Motor neuron (in vitro differentiated cells): ENCODE measurements at regions not wholly inside any gene's neighbourhood (a gene's known extent, or its start where the extent isn't known, plus 50 kb on each side); places are given as distances from the start of the nearest gene placed in this dataset.
A peak's percentile ranks its signal among the peaks of the same experiment; 100 is the strongest.

ENCODE experiments used
- ATAC-seq, 8 experiments: fragments of 200-7000 bp; cut with Tn5 transposase; replicated peaks in 6 of 8; 2 replicates each; pipeline ENCODE4 v1.8.0; 2021; ENCODE audit warnings: mild to moderate bottlenecking in 8 of 8, moderate library complexity in 8 of 8
- H3K27ac ChIP-seq, 2 donors: fragments of 250-450 bp; sonication (Bioruptor Pico); 2 replicates each; pipeline ENCODE4 v1.9.0; 2021; ENCODE audit warnings: antibody characterized with exemption in 2 of 2, mild to moderate bottlenecking in 2 of 2, moderate library complexity in 1 of 2
- H3K4me1 ChIP-seq, 2 donors: fragments of 250-450 bp; sonication (Bioruptor Pico); replicated peaks in 1 of 2; 2 replicates each; pipeline ENCODE4 v1.6.1; 2021; ENCODE audit warnings: antibody characterized with exemption in 2 of 2, mild to moderate bottlenecking in 2 of 2, moderate library complexity in 1 of 2
- H3K4me3 ChIP-seq, 5 donors: fragments of 250-450 bp; sonication (Bioruptor Pico); 2 replicates each; pipeline ENCODE4 v1.9.0; 2021; ENCODE audit warnings: antibody characterized with exemption in 5 of 5, mild to moderate bottlenecking in 5 of 5, moderate library complexity in 4 of 5
- WGBS, 10 experiments: fragments of 450-650 bp; shearing (Covaris generic); methylation state at CpG; one replicate each; pipeline ENCODE4 v1.0.0; 2022; 5-methylcytosine and 5-hydroxymethylcytosine counted together
- in situ Hi-C, 9 experiments: fragments of 400-800 bp; cut with MboI; loops; one replicate each; pipeline ENCODE4 v1.15.0; 2021; ENCODE audit warnings: low sequenced_read_pairs in 9 of 9, low pct_unique_long_range_greater_than_20kb in 2 of 9; ENCODE audit not compliant: unreplicated experiment in 9 of 9

DNA sequence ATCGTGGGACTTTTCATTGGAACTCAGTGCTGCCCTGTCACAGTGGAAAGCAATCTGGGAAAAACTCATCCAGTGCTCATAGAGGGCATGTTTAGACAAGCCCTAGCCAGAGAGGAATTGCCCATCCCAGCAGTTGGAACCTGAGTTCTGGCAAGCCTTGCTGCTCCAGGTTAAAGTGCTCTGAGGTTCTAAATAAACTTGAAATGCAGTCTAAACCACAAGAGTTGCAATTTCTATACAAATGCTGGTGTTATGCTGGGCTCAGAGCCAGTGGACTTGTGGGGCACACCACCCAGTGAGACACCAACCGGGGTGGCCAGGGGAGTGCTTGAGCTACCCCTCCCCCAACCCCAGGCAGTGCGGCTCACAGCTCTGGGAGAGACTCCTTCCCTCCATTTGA lies 142.8 kb upstream of the PPP1R2C start:
- Histone ChIP-seq H3K27ac (no peak overlapping the region), H3K4me1 (no peaks in the 10 kb centered on the region), H3K4me3 (no peak overlapping the region)
- WGBS, 10 experiments = 83% methylated on average over 1 of the region's 3 CpGs; no CpG with 5 or more reads in 9 of the 10 experiments
- in situ Hi-C loops = no loop called here
- ATAC-seq = no peak

- in situ Hi-C loops = no loop called here
- H3K4me1 ChIP-seq = no peaks in the 10 kb centered on the region
- ATAC-seq = no peak
- H3K4me3 ChIP-seq = no peak overlapping the region
- no peak overlapping the region for H3K27ac ChIP-seq
- WGBS, 10 experiments = 83 to 100% methylated on average over 1 of the region's 1 CpG; no CpG with 5 or more reads in 8 of the 10 experiments
Observed at GRCh38 chrX:42930071-42930470, 152.1 kb upstream of the PPP1R2C start.

DNA sequence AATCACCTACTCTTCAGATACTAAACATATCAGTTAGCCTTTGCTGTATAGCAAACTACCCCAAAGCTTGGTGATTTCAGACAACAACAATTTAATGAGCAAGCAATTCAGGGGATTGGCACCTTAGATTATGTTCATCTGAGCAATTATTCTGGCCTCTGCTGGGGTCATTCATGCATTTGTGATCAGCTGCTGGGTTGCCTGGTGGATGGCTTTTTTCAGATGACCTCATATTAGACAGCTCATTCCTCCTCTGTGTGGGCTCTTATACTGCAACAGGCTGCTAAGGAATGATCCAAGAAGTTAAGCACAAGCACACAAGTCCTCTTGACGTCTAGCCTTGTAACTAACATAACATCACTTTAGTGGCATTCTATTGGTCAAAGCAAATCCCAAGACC lies 153.0 kb upstream of the PPP1R2C start:
- WGBS, 10 experiments = 0 to 60% (median 0%) methylated on average over 1 of the region's 1 CpG; no CpG with 5 or more reads in 7 of the 10 experiments
- no peaks in the 10 kb centered on the region for H3K4me1 ChIP-seq
- ATAC-seq = peak in 2 of 8 experiments; percentile 45 to 77
- in situ Hi-C loops = no loop called here
- no peak overlapping the region for H3K4me3 ChIP-seq
- no peak overlapping the region for H3K27ac ChIP-seq

GRCh38 chrX:42933187-42933586 lies 155.2 kb upstream of the PPP1R2C start:
- in situ Hi-C loops = no loop called here
- Histone ChIP-seq H3K4me1 (no peaks in the 10 kb centered on the region), H3K4me3 (no peak overlapping the region), H3K27ac (no peak overlapping the region)
- ATAC-seq = no peak
- WGBS, 10 experiments = 17 to 57% (median 50%) methylated on average over 1 of the region's 1 CpG; no CpG with 5 or more reads in 7 of the 10 experiments

DNA sequence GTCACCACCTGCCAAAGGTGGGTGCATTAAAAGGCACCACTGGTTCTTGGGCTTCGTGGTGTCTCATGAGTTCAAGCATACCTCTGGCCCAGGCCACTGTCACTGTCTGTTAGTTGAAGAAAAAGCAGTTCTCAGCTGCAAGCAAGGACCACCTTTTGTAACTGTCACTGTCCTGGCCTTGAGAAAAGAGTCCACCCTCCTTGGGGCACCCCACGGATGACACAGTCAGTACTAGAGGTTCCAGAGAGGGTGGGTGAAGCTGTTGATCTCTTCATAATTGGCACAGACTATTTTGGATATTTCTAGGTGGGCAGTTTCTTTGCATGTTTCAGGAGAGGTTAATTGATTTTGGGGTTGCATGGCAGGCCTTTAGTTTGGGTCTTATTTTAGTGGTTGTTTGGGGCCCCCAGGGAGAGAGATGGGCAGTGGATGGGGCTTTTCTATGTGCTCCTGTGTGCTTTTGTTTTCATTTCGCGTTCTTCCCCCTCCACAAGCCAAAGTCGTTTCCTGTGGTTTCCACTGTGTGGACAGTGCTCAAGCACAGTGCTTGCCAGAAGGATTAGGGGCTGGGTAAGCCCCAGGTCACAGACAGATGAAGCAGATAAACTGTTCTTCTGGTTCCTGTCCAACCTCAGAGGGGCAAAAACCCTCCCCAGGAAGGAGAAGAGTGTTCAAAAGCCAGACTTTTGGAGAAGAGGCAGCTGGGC lies 156.2 kb upstream of the PPP1R2C start:
- WGBS, 10 experiments = 0 to 100% (median 90%) methylated on average over 2 to 3 of the region's 5 CpGs; no CpG with 5 or more reads in 7 of the 10 experiments
- in situ Hi-C loops = no loop called here
- ATAC-seq = no peak
- Histone ChIP-seq H3K4me3 (no peak overlapping the region), H3K27ac (no peak overlapping the region), H3K4me1 (no peaks in the 10 kb centered on the region)

GRCh38 chrX:42941671-42942070 lies 163.7 kb upstream of the PPP1R2C start:
- WGBS, 10 experiments = 50 to 90% methylated on average over 1 to 2 of the region's 2 CpGs; no CpG with 5 or more reads in 8 of the 10 experiments
- in situ Hi-C loops = no loop called here
- Histone ChIP-seq H3K27ac (no peak overlapping the region), H3K4me3 (no peak overlapping the region), H3K4me1 (no peaks in the 10 kb centered on the region)
- ATAC-seq = no peak

DNA sequence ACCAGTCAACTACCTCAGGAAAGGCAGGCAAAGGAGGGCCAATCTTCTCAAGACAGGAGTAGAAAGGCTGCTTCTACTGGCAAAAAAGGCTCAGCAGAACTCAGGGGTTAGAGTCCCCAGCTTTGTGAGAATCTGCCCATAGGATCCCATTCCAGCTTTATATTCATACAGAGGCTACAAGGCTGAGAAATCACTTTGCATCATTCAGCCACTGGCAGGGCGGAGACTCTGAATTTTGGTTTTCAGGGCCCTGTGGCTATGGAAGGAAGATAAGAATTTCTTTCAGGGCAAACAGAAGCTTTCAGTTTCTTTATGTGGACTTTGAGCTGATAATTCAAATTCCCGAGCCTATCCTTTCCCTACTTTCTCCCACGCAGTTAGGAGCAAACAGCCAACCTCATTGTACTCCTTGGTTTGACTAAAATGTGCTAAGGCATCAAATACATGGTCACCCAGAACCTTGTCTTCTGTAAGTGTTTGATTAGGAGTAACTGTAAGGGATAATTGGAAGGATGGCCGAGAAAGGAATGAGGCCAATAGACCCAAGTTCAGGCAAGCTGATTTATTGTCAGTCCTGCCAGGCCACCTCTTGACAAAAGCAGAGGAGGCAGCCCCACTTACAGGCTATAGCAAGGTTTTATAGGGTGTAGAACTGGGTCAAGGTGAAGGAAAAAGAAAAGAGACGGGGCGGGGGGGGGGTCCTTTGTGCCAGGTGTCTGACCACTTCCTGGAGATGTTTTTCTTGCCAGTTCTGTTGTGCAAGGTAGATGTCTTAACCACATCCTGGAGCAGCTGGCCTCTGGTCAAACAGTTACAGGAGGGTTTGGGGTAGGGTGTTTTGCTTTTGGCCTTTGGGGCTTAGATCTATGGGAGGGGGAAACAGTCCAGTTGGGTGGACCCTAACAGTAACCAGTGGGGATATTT lies 165.3 kb upstream of the PPP1R2C start:
- in situ Hi-C loops = no loop called here
- WGBS, 10 experiments = 82 to 100% methylated on average over 3 of the region's 6 CpGs; no CpG with 5 or more reads in 8 of the 10 experiments
- Histone ChIP-seq H3K4me3 (no peak overlapping the region), H3K27ac (no peak overlapping the region), H3K4me1 (no peaks in the 10 kb centered on the region)
- ATAC-seq = peak in 2 of 8 experiments; percentile 77 to 81

DNA sequence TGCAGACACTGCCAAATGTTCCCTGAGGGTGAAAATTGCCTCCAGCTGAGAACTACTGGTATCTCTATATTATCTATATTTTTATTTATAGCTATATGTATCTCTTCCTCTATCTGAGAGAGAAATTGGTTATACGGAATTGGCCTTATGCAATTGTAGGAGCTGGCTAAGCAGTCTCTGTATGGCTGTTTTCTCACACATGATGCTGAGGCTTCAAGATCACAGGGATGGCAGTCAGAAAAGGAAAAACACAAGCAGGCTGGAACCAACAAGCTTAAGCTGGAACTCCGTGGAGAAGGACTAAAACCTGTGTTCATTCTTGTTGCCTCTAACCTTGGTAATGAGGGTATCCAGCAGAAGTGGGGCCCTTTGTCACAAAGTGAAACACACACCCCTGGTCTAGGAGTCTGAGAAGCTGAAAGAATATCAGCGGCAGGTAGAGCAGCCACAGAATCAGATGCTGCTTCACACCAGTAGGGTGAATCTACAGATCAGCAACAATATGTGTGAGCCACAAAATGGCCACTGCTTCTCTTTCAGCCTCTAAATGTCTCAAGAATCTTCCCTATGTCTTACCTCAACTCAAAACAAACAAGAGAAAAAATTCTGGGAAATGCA lies 166.5 kb upstream of the PPP1R2C start:
- Histone ChIP-seq H3K27ac (no peak overlapping the region), H3K4me3 (no peak overlapping the region), H3K4me1 (no peaks in the 10 kb centered on the region)
- 0 to 100% (median 33%) methylated on average over 1 to 3 of the region's 3 CpGs; no CpG with 5 or more reads in 5 of the 10 experiments for WGBS, 10 experiments
- in situ Hi-C loops = no loop called here
- no peak for ATAC-seq

- Histone ChIP-seq H3K4me3 (no peak overlapping the region), H3K27ac (no peak overlapping the region), H3K4me1 (no peaks in the 10 kb centered on the region)
- in situ Hi-C loops = no loop called here
- ATAC-seq = no peak
- 7 to 96% (median 81%) methylated on average over 2 to 6 of the region's 6 CpGs; no CpG with 5 or more reads in 3 of the 10 experiments for WGBS, 10 experiments
Observed at GRCh38 chrX:42946544-42947194, 168.7 kb upstream of the PPP1R2C start.

GRCh38 chrX:42948723-42949657 lies 171.0 kb upstream of the PPP1R2C start:
- no peak for ATAC-seq
- 20 to 91% (median 55%) methylated on average over 1 to 8 of the region's 9 CpGs; no CpG with 5 or more reads in 4 of the 10 experiments for WGBS, 10 experiments

DNA sequence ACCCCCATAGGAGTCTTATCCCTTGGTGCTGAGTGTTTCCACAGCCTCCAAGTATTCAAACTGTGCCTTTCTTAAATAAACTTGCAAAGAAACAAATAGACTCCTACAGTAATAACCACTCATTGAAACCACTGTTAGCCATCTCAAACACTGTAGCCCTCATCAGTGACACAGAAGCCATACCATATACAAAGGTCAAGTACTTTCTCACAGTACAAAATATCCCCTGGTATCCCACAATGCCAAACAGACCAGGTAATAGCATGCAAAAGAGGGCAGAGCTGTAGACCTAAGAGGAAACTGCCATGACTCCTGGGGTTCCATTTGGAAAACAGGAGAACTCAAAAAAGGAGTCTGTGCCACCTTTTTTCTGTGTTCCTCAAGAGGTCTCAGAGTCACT lies 173.8 kb upstream of the PPP1R2C start:
- H3K4me3 ChIP-seq = no peak overlapping the region
- no peak overlapping the region for H3K27ac ChIP-seq
- in situ Hi-C loops = no loop called here
- H3K4me1 ChIP-seq = no peaks in the 10 kb centered on the region
- no peak for ATAC-seq

More at GRCh38 chrX:42948723-42949657, 171.0 kb upstream of the PPP1R2C start:
- Histone ChIP-seq H3K4me3 (no peak overlapping the region), H3K27ac (no peak overlapping the region), H3K4me1 (no peaks in the 10 kb centered on the region)
- in situ Hi-C loops = no loop called here

DNA sequence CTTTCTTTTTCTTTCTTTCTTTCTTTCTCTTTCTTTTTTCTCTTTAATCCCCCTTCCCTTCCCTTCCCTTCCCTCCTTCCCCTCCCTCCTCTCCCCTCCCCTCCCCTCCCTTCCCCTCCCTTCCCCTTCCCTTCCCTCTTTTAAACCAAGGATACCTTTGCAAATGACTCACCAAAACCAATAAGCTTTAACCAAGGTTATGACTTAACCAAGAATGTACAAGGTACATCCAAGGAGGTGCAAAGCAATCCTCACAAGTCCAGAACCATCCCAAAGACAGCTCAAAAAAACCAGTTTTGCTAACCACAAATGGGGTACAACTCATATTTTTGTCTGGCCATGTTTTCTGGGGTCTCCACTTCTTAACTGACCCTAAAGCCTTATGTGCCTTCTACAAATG lies 174.7 kb upstream of the PPP1R2C start:
- Histone ChIP-seq H3K4me3 (no peak overlapping the region), H3K27ac (no peak overlapping the region), H3K4me1 (no peaks in the 10 kb centered on the region)
- in situ Hi-C loops = no loop called here
- ATAC-seq = no peak
